ENCODE measurements at regions not wholly inside any gene's neighbourhood (a gene's known extent, or its start where the extent isn't known, plus 50 kb on each side); places are given as distances from the start of the nearest gene placed in this dataset.
"Not testable (repeated sequence)": the region's sequence is repeated elsewhere in the genome, so short reads cannot be mapped to it uniquely, and the experiment has no call there.

GRCh38 chr16:29139901-29140855, 155.3 kb downstream of the LAT start:
- DNase-seq: not testable (repeated sequence)

GRCh38 chr16:29139261-29139802, 154.5 kb downstream of the LAT start:
- no peak for DNase-seq

GRCh38 chr16:29138698-29139097, 153.8 kb downstream of the LAT start:
- not testable (repeated sequence) for DNase-seq

GRCh38 chr16:29137894-29138662, 153.2 kb downstream of the LAT start:
- not testable (repeated sequence) for DNase-seq

DNA sequence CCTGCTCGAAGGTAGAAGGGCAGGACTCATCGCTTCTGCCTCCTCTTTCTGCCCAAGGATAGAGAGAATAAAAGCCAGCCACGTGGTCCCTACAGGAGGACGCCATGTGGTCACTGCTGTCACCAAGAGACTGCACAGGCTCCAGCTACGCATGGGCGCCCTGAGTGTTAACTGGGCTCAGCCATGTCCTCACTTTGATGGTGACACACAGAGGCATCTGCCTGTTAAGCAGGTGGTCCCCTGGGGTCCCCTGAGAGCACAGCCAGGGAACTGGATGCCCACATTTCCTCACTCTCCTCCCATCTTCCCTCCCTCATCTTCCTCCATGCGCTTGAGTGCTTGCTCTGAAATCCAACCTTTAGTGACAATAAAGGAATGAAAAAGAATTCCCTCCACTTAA, 152.6 kb downstream of the LAT start:
- DNase-seq: not testable (repeated sequence)

- not testable (repeated sequence) for DNase-seq
Measured at GRCh38 chr16:29136916-29137315, 152.1 kb downstream of the LAT start.

- DNase-seq: not testable (repeated sequence)
Measured at GRCh38 chr16:29136046-29136696, 151.3 kb downstream of the LAT start.

GRCh38 chr16:29135098-29135497, 150.2 kb downstream of the LAT start:
- DNase-seq: not testable (repeated sequence)

DNA sequence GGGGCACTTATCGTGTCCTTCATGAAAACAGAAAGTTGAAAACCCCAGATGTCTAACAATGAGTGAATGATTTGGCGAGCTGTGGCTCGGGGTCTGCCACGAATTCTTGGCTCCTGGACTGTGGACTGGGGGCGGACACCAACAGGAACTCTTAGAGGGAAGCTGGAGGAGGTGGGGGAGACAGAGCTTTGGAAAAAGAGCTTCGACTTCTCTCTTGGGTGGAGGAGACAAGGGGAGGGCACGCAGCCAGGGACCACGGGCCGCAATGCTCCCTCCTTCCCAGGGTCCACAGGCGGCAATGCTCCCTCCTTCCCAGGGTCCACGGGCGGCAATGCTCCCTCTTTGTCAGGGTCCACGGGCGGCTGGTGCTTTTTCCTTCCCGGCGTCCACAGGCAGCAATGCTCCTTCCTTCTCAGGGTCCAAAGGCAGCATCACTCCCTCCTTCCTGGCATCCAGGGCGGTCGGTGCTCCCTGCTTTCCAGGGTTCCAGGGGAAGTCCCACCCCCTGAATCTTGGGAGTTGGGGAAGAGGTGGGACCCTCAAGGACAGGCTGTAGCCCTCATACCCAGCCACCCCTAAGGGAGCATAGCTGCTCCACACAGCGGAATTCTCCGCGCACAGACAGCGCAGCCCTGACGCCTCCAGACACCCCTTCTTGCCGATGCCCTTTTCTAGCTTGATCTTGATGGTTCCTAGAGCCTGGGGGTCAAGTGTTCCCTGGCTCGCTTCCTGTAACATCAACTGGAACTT, 149.0 kb downstream of the LAT start:
- not testable (repeated sequence) for DNase-seq

- not testable (repeated sequence) for DNase-seq
Measured at GRCh38 chr16:29132869-29133268, 148.0 kb downstream of the LAT start.

DNA sequence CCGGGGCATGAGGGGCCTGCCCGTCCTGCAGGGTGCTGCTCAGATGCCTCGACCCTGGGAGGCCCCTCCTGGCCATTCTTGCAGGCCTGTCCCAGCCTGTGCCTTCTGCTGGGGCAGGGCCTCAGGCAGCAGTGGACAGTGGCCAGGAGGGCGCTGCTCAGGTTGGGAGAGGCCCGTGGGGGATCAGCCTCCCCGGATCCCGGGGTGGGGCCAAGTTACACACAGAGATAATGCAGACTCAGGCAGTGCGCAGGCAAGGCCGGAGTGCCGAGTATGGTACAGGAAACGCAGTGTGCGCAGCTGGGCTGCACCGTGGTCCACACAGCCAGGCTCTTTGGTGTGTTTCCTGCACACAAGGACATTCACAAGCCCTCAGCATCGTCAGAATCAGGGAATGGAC, 147.6 kb downstream of the LAT start:
- not testable (repeated sequence) for DNase-seq

DNA sequence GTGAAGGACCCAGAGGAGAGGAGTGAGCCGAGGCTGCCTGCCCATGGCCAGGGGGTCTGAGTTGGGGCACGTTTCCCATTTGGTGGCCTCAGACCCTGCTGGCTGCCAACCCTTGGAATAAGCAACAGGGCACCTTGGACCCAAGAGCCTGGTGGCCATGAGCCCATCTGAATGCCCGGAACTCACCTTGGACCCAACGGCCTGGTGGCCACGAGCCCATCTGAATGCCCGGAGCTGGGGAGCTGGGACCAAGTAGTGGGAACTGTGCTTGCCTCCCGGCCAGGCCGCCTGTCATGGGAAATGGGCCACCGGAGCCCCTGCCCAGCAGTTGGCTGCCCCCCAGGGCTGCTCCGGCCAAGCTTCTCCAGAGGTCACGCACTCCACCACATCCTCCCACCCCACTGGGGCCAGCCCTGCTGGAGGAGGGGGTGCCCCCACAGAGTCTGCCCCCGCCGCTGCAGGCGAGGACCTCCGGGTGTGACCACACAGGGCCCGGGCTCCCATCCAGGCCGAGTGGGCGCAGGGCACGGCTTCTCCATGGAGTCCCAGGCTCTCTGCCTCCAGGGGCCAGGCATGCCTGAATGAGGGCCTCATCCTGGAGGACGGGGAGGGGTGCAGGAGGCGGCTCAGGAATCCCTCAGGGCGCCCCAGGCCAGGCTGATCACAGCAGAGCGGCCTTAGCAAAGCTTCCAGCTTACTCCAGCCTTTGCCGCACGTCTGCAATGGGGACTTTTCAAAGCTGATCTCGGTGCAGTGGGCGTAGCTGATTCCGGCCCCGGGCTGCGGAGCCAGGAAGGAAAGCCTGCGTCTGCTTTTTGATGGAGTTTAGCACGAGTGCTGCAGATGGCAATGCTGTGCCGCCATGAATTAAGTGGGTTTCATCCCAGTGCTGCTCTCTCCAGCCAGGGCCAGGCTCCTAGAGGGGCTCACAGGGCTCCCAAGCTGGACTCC, 146.3 kb downstream of the LAT start:
- DNase-seq: not testable (repeated sequence)

DNA sequence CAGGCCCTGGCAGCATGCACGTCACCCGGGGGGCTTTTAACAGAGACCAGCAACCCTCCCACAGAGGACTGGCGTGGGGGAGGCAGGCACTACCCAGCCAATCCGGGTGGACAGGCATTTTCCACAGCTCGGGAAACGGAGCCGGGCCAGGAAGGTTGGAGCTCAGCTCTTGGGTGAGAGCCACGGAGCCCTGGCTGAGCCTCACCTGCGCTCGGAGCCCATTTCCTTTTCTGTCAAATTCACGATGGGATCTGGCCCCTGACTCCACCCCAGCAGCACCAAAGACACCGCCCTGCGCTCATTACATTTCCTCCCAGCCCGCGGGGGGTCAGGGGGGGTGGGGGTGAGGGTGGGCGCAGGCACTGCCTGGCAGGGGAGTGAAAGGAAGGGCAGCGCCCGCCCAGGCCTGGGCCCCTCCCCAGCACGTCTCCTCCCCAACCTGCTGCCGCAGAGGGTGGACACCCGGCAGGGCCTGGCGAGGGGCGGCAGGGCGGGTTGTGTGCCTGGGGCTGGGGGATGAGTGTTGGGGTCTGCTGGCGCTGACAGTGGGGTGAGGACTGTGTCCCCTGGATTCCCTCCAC, 145.4 kb downstream of the LAT start:
- DNase-seq: not testable (repeated sequence)

GRCh38 chr16:29129458-29130038, 144.7 kb downstream of the LAT start:
- not testable (repeated sequence) for DNase-seq

DNA sequence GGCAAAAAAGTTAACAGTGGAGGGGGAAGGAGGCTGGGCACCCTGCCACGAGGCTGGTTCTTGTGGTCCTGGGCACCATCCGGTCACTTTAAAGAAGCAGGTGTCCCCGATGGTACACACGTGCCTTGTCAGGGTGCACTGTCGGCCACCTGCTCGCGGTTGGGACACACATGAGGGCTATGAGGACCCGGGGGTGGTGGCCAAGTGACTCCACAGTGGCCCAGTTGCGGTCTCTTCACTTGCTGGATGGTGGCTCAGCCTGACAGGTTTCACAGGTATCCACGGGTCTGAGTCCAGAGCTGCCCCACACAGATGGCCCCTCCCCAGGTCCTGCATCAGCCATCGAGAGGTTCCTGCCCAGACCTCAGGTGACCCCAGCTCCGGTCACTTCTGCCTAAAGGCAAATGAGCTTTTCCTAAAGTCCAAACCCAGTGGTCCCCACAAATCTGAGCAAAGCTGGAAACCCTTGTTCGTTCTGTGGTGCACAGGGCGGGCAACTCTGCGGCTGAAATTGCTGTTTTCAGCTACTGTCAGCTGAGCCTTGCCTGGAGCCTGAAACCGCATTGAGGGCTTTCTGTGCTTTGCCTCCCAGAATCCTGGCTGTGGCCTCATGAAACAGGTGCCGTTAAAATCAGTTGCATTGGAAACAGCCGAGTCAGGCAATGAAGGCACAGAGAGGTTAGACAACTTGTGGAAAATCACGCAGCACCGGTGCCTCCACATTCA, 144.0 kb downstream of the LAT start:
- not testable (repeated sequence) for DNase-seq

DNA sequence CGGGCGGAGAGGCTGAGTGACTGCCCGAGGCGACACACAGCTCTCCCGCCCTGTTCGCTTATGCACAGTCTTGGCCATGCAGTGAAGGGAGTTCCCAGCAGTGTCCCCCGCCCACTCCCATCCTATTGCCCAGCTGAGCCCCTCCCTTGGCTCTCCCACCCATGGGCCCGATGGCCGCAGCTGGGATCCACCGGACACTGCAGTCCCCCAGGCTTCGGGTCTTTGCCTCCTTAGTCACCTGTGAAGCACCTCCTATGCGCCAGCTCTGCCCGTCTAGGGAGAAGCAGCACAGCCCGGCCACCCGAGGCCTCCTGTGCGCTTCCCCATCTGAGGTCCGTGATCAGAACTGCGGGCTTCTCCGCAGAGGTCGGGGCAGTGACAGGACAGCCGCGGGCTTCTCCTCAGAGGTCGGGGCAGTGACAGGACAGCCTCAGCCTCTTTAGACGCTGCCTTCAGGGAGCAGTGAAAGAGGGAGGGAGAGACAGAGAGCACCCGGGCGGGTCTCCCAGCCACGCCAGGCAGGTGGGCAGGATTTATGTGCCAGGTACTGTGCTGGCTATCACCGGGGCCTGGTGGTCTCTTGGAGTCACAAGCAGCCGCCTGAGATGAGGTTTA, 143.1 kb downstream of the LAT start:
- not testable (repeated sequence) for DNase-seq

GRCh38 chr16:29126616-29127015, 141.8 kb downstream of the LAT start:
- no peak for DNase-seq

DNA sequence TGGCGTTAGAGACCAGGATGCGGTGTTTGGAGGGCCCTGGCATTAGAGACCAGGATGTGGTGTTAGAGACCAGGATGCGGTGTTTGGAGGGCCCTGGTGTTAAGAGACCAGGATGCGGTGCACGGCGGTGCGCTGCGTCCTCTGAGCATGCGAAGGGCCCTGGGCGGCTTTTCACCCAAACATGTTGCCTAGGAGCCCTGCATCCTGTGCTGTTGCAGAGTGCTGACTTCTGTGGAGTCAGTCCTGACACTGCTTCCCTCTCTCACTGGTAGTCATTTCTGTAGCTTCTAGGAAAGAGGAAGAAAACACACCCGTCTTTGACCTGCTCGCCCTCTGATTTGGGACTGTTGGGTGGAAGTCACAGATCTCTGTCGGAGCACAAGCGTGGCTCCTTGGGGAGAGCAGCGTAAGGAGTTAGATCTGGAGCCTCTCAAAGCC, 141.2 kb downstream of the LAT start:
- no peak for DNase-seq

- no peak for DNase-seq
Measured at GRCh38 chr16:29124828-29125227, 140.0 kb downstream of the LAT start.

Data from NCI-H187 (cell line).